Erythroblast (primary cell): ENCODE measurements at regions not wholly inside any gene's neighbourhood (a gene's known extent, or its start where the extent isn't known, plus 50 kb on each side); places are given as distances from the start of the nearest gene placed in this dataset.

Experiments
- GATA1 ChIP-seq: IDR thresholded peaks from 2 replicates; pipeline ENCODE4 v1.6.1; 2011; ENCODE audit warnings: low read depth, mild to moderate bottlenecking, control low read depth, low read length, moderate library complexity
- POLR2A ChIP-seq: IDR thresholded peaks from 2 replicates; pipeline ENCODE4 v1.6.1; 2011; ENCODE audit warnings: mild to moderate bottlenecking, low read length

GRCh38 chr20:58069796-58070663 lies 158.4 kb downstream of the ANKRD60 start:
- TF ChIP-seq POLR2A (no peak), GATA1 (no peak)
